Endothelial cell (in vitro differentiated cells): ENCODE measurements at regions not wholly inside any gene's neighbourhood (a gene's known extent, or its start where the extent isn't known, plus 50 kb on each side); places are given as distances from the start of the nearest gene placed in this dataset.

Experiments used
- DNase-seq: peaks from one replicate; pipeline ENCODE4 v3.0.0; 2021; ENCODE audit warnings: low spot score
- H3K27ac Mint-ChIP-seq: one replicate; pipeline ENCODE4 v1.8.0; 2021; ENCODE audit warnings: mixed read lengths, inconsistent platforms; ENCODE audit not compliant: unreplicated experiment
- H3K27me3 Mint-ChIP-seq: one replicate; pipeline ENCODE4 v1.8.0; 2021; ENCODE audit warnings: mild to moderate bottlenecking, moderate library complexity, mixed read lengths, inconsistent platforms; ENCODE audit not compliant: unreplicated experiment
- H3K36me3 Mint-ChIP-seq: one replicate; pipeline ENCODE4 v1.8.0; 2021; ENCODE audit warnings: mild to moderate bottlenecking, low read depth, mixed read lengths, inconsistent platforms; ENCODE audit not compliant: unreplicated experiment
- H3K4me1 Mint-ChIP-seq: one replicate; pipeline ENCODE4 v1.8.0; 2021; ENCODE audit warnings: mild to moderate bottlenecking, mixed read lengths, inconsistent platforms; ENCODE audit not compliant: unreplicated experiment
- H3K4me3 Mint-ChIP-seq: one replicate; pipeline ENCODE4 v1.8.0; 2021; ENCODE audit warnings: mild to moderate bottlenecking, mixed read lengths, inconsistent platforms; ENCODE audit not compliant: unreplicated experiment
- H3K9me3 Mint-ChIP-seq: one replicate; pipeline ENCODE4 v1.8.0; 2021; ENCODE audit warnings: mixed read lengths, inconsistent platforms; ENCODE audit not compliant: unreplicated experiment
- CTCF ChIP-seq: fragments of 200-600 bp; sonication (generic); IDR thresholded peaks from one replicate; pipeline ENCODE4 v1.5.0; 2021; ENCODE audit warnings: antibody characterized with exemption; ENCODE audit not compliant: unreplicated experiment

GRCh38 chr4:124173912-124174311 is 538.6 kb downstream of the ANKRD50 start:
- no peaks in the 10 kb centered on the region for H3K36me3 Mint-ChIP-seq
- H3K4me1 Mint-ChIP-seq, result no peaks in the 10 kb centered on the region
- no peak for DNase-seq
- peaks cover 4% of the 10 kb centered on the region for H3K27me3 Mint-ChIP-seq
- H3K4me3 Mint-ChIP-seq, result no peak overlapping the region
- H3K27ac Mint-ChIP-seq, result no peak overlapping the region
- TF ChIP-seq CTCF, result no peak
- H3K9me3 Mint-ChIP-seq, result no peaks in the 10 kb centered on the region

- no peak overlapping the region for H3K27ac Mint-ChIP-seq
- no peak for DNase-seq
- H3K27me3 Mint-ChIP-seq, result peaks cover 2% of the 10 kb centered on the region
- H3K4me3 Mint-ChIP-seq, result no peak overlapping the region
- peaks cover 7% of the 10 kb centered on the region for H3K4me1 Mint-ChIP-seq
- H3K9me3 Mint-ChIP-seq, result no peaks in the 10 kb centered on the region
- TF ChIP-seq CTCF, result no peak
- no peaks in the 10 kb centered on the region for H3K36me3 Mint-ChIP-seq
Observed at GRCh38 chr4:124177647-124178425, 534.7 kb downstream of the ANKRD50 start.

- no peak overlapping the region for H3K27ac Mint-ChIP-seq
- H3K36me3 Mint-ChIP-seq, result no peaks in the 10 kb centered on the region
- TF ChIP-seq CTCF, result no peak
- no peak overlapping the region for H3K4me3 Mint-ChIP-seq
- H3K27me3 Mint-ChIP-seq, result peaks cover 2% of the 10 kb centered on the region
- no peak for DNase-seq
- H3K4me1 Mint-ChIP-seq, result peaks cover 7% of the 10 kb centered on the region
- H3K9me3 Mint-ChIP-seq, result no peaks in the 10 kb centered on the region
Observed at GRCh38 chr4:124178449-124179021, 534.0 kb downstream of the ANKRD50 start.

GRCh38 chr4:124179506-124180186 is 532.9 kb downstream of the ANKRD50 start:
- DNase-seq, result no peak
- Mint-ChIP-seq H3K27me3 (peaks cover 2% of the 10 kb centered on the region), H3K36me3 (no peaks in the 10 kb centered on the region), H3K27ac (no peak overlapping the region), H3K4me1 (peaks cover 7% of the 10 kb centered on the region), H3K9me3 (no peaks in the 10 kb centered on the region), H3K4me3 (no peak overlapping the region)
- TF ChIP-seq CTCF, result no peak

- Mint-ChIP-seq H3K27ac (no peak overlapping the region), H3K36me3 (no peaks in the 10 kb centered on the region), H3K4me3 (no peak overlapping the region), H3K27me3 (peaks cover 2% of the 10 kb centered on the region), H3K4me1 (peaks cover 7% of the 10 kb centered on the region), H3K9me3 (no peaks in the 10 kb centered on the region)
- TF ChIP-seq CTCF, result no peak
- DNase-seq, result no peak
Observed at GRCh38 chr4:124181039-124181438, 531.5 kb downstream of the ANKRD50 start.
